Thymus (tissue), 11 donors: ENCODE measurements at regions not wholly inside any gene's neighbourhood (a gene's known extent, or its start where the extent isn't known, plus 50 kb on each side); places are given as distances from the start of the nearest gene placed in this dataset.

ENCODE experiments used
- DNase-seq, 9 donors: peaks; one replicate each; pipeline ENCODE4 v3.0.0-alpha.2; 2013; ENCODE audit warnings: low spot score in 9 of 9, low read depth in 6 of 9, missing footprints in 1 of 9
- H3K27ac ChIP-seq, 2 donors: one replicate each; pipeline ENCODE4 v1.5.1; 2013; ENCODE audit warnings: control low read depth in 1 of 2, low read depth in 1 of 2, low read length in 1 of 2, mild to moderate bottlenecking in 1 of 2, moderate library complexity in 1 of 2
- H3K27me3 ChIP-seq, 2 donors: one replicate each; pipeline ENCODE4 v1.5.1; 2013; ENCODE audit warnings: low read length in 1 of 2; ENCODE audit not compliant: control insufficient read depth in 2 of 2, insufficient read depth in 1 of 2
- H3K36me3 ChIP-seq, 2 donors: one replicate each; pipeline ENCODE4 v1.5.1; 2013; ENCODE audit warnings: low read length in 1 of 2, mild to moderate bottlenecking in 1 of 2, moderate library complexity in 1 of 2; ENCODE audit not compliant: control insufficient read depth in 2 of 2, insufficient read depth in 2 of 2
- H3K4me1 ChIP-seq, 2 donors: one replicate each; pipeline ENCODE4 v1.5.1; 2013; ENCODE audit warnings: low read length in 2 of 2; ENCODE audit not compliant: control insufficient read depth in 2 of 2, insufficient read depth in 2 of 2
- H3K4me3 ChIP-seq, 2 donors: one replicate each; pipeline ENCODE4 v1.5.1; 2013; ENCODE audit warnings: low read length in 2 of 2, control low read depth in 1 of 2, mild to moderate bottlenecking in 1 of 2
- H3K9me3 ChIP-seq, 2 donors: one replicate each; pipeline ENCODE4 v1.5.1; 2013; ENCODE audit warnings: low read length in 1 of 2, mild to moderate bottlenecking in 1 of 2; ENCODE audit not compliant: control insufficient read depth in 2 of 2, insufficient read depth in 1 of 2
- WGBS: extraction: QIAGEN DNeasy Blood & Tissue Kit; methylation state at CpG from one replicate; pipeline ENCODE4 v1.1.7; 2013; 5-methylcytosine and 5-hydroxymethylcytosine counted together
- donor health status: healthy.

DNA sequence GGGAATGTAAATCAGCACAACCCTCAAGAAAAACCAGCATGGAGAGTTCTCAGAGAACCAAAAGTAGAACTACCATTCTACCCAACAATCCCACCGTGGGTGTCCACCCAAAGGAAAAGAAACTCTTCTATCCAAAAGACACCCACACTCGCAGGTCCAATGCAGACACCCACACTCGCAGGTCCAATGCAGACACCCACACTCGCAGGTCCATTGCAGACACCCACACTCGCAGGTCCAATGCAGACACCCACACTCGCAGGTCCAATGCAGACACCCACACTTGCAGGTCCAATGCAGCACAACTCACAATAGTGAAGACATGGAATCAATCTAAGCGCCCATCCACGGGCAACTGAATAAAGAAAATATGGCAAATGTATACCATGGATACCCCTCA lies 77.0 kb upstream of the RPH3AL start:
- Histone ChIP-seq H3K4me1 (peaks cover 0 to 2% of the 10 kb centered on the region in 2 donors), H3K9me3 (peaks cover 2 to 11% of the 10 kb centered on the region in 2 donors), H3K4me3 (no peak overlapping the region), H3K36me3 (no peaks in the 10 kb centered on the region), H3K27ac (no peak overlapping the region), H3K27me3 (no peaks in the 10 kb centered on the region)
- no peak for DNase-seq
- WGBS, result 99% methylated on average over 8 of the region's 8 CpGs

DNA sequence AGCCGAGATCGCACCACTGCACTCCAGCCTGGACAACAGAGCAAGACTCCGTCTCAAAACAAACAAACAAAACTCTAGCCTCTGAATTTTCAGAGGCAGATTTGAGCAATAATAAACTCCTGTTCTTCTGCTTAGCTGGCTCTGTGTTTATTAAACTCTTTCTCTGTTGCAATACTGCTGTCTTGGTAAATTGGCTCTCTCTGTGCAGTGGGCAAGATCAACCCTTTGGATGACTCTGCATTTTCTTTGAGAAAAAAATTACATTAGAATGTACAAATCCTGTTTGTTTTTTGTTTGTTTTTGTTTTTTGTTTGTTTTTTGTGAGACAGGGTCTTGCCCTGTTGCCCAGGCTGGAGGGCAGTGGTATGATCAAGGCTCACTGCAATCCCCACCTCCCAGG lies 75.8 kb upstream of the RPH3AL start:
- Histone ChIP-seq H3K27ac (no peak overlapping the region), H3K4me1 (peaks cover 0 to 2% of the 10 kb centered on the region in 2 donors), H3K9me3 (peaks cover 2 to 11% of the 10 kb centered on the region in 2 donors), H3K27me3 (no peaks in the 10 kb centered on the region), H3K36me3 (no peaks in the 10 kb centered on the region), H3K4me3 (no peak overlapping the region)
- no peak for DNase-seq
- 98% methylated on average over 3 of the region's 3 CpGs for WGBS

DNA sequence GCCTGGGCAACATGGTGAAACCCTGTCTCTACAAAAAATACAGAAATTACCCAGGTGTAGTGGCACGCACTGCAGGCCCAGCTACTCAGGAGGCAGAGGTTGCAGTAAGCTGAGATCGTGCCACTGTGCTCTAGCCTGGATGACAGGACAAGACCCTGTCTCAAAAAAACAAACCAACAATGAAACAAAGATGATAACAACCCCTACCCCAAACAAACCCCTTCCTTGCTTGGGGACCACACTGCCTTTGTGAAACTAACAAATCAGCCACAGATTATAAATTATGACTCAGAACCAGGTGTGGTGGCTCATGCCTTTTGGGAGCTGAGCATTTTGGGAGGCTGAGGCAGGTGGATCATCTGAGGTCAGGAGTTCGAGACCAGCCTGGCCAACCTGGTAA lies 75.3 kb upstream of the RPH3AL start:
- H3K36me3 ChIP-seq, result no peaks in the 10 kb centered on the region
- no peaks in the 10 kb centered on the region for H3K27me3 ChIP-seq
- peaks cover 2 to 11% of the 10 kb centered on the region in 2 donors for H3K9me3 ChIP-seq
- no peak overlapping the region for H3K27ac ChIP-seq
- no peak overlapping the region for H3K4me3 ChIP-seq
- peaks cover 0 to 2% of the 10 kb centered on the region in 2 donors for H3K4me1 ChIP-seq
- WGBS, result 97% methylated on average over 3 of the region's 3 CpGs
- DNase-seq, result no peak

DNA sequence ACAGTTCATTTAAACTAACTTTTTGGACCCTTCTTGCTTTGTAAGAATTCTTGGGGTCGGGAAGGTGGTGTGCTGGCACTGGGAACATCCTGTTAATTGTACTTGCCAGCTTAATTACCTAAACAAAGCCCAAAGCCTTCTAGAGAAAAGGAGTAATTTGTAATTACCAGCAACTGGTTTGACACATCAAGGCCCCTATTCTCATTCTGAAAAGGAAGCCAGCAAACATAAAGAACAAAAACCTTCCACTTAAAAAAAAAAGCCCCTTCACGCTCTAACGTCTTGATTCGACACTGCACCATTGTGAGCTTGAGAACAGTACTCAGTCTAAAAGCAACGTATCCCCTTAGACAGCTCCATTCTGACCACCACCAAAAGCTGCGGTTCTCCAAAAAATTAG lies 74.7 kb upstream of the RPH3AL start:
- Histone ChIP-seq H3K4me3 (no peak overlapping the region), H3K4me1 (peaks cover 0 to 5% of the 10 kb centered on the region in 2 donors), H3K27ac (no peak overlapping the region), H3K27me3 (no peaks in the 10 kb centered on the region), H3K9me3 (peaks cover 2 to 11% of the 10 kb centered on the region in 2 donors), H3K36me3 (no peaks in the 10 kb centered on the region)
- DNase-seq, result peak in 1 of 9 donors; percentile 25
- WGBS, result 91% methylated on average over 6 of the region's 6 CpGs

DNA sequence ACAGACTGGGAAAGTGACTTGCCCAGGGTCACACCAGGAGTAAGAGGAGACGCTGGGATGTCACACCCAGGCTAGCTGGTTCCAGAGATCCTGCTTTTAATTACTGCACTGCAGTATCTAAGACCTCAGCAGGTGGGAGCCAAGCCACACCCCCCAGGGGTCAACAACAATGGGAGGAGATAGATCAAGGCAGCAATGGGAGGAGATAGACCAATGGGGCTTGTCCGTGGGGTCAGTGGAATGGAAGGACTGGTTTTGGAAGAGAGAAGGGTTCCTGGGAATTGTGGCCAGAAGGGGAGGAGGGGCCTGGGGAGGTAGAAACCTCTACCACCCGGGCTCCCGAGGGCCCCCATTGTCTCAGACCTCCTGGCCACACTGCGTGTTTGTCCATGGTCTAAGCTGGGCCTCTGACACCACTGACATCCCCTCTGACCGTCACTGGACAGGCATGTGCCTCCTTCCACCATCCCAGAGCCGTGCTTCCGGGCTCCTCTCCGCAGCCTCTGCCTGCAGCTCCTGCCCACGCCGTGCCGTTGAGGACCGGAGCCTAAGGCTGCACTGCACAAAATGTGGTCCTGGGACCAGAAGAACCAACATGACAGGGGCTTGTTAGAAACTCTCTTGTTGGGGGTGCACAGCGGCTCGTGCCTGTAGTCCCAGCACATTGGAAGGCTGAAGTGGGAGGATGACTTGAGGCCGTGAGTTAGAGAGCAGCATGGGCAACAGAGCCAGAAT lies 69.8 kb upstream of the RPH3AL start:
- no peak overlapping the region for H3K27ac ChIP-seq
- DNase-seq, result no peak
- no peaks in the 10 kb centered on the region for H3K27me3 ChIP-seq
- H3K4me1 ChIP-seq, result peaks cover 24 to 47% of the 10 kb centered on the region in 2 donors
- 94% methylated on average over 16 of the region's 16 CpGs for WGBS
- H3K36me3 ChIP-seq, result no peaks in the 10 kb centered on the region
- H3K9me3 ChIP-seq, result peaks cover 0 to 6% of the 10 kb centered on the region in 2 donors
- H3K4me3 ChIP-seq, result no peak overlapping the region

DNA sequence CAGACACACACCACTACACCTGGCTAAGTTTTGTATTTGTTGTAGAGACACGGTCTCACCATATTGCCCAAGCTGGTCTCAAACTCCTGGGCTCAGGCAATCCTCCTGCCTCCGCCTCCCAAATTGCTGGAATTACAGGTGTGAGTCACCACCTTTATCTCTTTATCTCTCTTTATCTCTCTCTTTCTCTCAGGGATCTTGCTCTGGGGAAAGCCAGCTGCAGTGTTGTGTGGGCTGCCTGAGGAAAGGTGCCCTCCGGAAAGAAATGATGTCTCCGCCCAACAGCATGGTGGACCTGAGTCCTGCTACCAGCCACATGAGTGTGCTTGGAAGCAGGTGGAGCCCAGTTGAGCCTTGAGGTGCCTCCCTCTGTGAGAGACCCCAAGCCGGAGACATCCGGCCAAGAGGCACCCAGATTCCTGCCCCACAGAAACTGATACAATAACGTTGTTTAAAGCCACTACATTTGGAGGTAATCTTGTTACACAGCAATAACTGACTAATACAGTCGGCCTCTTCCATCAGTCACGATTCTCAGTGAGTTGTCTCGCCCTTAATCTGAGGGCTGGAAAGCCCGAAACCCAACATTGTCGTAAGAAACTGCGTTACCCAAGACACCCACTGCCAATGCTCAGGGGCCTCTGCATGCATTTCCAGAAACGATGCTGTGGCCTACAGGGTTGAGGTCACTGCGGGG lies 68.0 kb upstream of the RPH3AL start:
- 96% methylated on average over 15 of the region's 15 CpGs for WGBS
- H3K27me3 ChIP-seq, result no peaks in the 10 kb centered on the region

DNA sequence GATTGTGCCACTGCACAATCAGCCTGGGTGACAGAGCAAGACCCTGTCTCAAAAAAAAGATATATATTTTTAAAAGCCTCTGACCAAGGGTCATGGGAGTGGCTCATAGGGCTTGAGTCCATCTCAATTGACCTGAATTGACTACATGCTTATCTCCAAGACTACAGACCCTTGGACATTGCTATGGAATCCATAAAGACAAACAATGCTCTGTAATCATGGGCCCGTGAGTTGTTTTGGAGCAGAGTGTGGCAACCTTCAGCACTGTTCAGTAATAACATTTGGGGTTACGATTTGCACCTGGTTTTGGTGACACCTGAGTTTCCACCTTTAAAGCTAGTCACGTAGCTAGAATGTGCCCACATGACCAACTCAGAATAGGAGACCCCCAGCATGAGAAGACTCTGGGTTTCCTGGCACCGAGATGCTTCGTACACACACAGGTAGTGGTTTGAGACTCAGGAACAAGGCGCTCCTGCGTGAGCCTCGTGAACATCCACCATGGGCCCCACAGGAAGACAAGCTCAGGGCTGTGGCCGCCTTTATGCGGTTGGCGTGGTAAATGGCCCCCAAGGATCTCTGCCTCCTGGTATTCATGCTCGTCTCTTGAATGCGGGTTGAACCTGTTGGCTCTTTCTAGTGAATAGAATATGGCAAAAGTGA lies 66.6 kb upstream of the RPH3AL start:
- Histone ChIP-seq H3K27ac (peak overlapping the region; percentile 49 to 61), H3K9me3 (peaks cover 1 to 6% of the 10 kb centered on the region in 2 donors), H3K36me3 (peaks cover 4% of the 10 kb centered on the region in 2 donors), H3K27me3 (no peaks in the 10 kb centered on the region), H3K4me3 (no peak overlapping the region), H3K4me1 (peaks cover 33 to 76% of the 10 kb centered on the region in 2 donors)
- WGBS, result 8% methylated on average over 13 of the region's 13 CpGs
- DNase-seq, result peak in 4 of 9 donors; percentile 56 to 87 (median 69)

More for the DNA sequence above, 68.0 kb upstream of the RPH3AL start:
- Histone ChIP-seq H3K36me3 (no peaks in the 10 kb centered on the region), H3K4me1 (peaks cover 33 to 62% of the 10 kb centered on the region in 2 donors), H3K9me3 (peaks cover 0 to 6% of the 10 kb centered on the region in 2 donors), H3K27ac (no peak overlapping the region), H3K4me3 (no peak overlapping the region)
- DNase-seq, result no peak

DNA sequence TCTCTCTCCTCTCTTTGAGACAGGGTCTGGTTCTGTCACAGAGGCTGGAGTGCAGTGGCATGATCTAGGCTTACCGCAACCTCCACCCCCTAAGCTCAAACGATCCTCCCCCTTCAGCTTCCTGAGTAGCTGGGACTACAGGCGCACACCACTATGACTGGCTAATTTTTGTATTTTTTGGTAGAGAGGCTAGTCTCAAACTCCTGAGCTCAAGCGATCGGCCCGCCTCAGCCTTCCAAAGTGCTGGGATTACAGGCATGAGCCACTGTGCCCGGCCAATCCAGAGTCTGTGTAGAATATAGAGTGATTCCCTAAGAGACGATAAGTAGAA lies 65.8 kb upstream of the RPH3AL start:
- peak in 4 of 9 donors; percentile 58 to 88 (median 68) for DNase-seq
- no peaks in the 10 kb centered on the region for H3K27me3 ChIP-seq
- 11% methylated on average over 8 of the region's 8 CpGs for WGBS

More for the DNA sequence above, 65.8 kb upstream of the RPH3AL start:
- Histone ChIP-seq H3K27ac (peak overlapping the region in 1 of 2 donors; percentile 61), H3K4me1 (peaks cover 37 to 84% of the 10 kb centered on the region in 2 donors), H3K4me3 (no peak overlapping the region), H3K9me3 (peaks cover 1 to 6% of the 10 kb centered on the region in 2 donors), H3K36me3 (peaks cover 4 to 6% of the 10 kb centered on the region in 2 donors)
